Endodermal cell (in vitro differentiated cells): ENCODE measurements at regions not wholly inside any gene's neighbourhood (a gene's known extent, or its start where the extent isn't known, plus 50 kb on each side); places are given as distances from the start of the nearest gene placed in this dataset.

Experiments used
- DNase-seq: peaks from one replicate; pipeline ENCODE4 v3.0.0-alpha.2; 2017
- H3K27ac ChIP-seq: 2 replicates; pipeline ENCODE4 v1.5.1; 2013; ENCODE audit warnings: mild to moderate bottlenecking, low read depth, low read length, moderate library complexity
- H3K27me3 ChIP-seq: 2 replicates; pipeline ENCODE4 v1.6.1; 2013; ENCODE audit warnings: mild to moderate bottlenecking, low read length, moderate library complexity; ENCODE audit not compliant: insufficient read depth, control insufficient read depth, poor library complexity, severe bottlenecking
- H3K36me3 ChIP-seq: 2 replicates; pipeline ENCODE4 v1.7.0; 2013; ENCODE audit warnings: mild to moderate bottlenecking, low read length, moderate library complexity; ENCODE audit not compliant: control insufficient read depth, insufficient read depth
- H3K4me1 ChIP-seq: one replicate; pipeline ENCODE4 v1.7.0; 2013; ENCODE audit warnings: low read length; ENCODE audit not compliant: control insufficient read depth, insufficient read depth
- H3K4me3 ChIP-seq: 2 replicates; pipeline ENCODE4 v1.5.1; 2013; ENCODE audit warnings: mild to moderate bottlenecking, low read length, moderate library complexity
- H3K9ac ChIP-seq: 2 replicates; pipeline ENCODE4 v1.6.1; 2013; ENCODE audit warnings: mild to moderate bottlenecking, low read length, moderate library complexity; ENCODE audit not compliant: poor library complexity, severe bottlenecking; ENCODE audit errors: extremely low read depth
- H3K9me3 ChIP-seq: 2 replicates; pipeline ENCODE4 v1.6.1; 2013; ENCODE audit warnings: mild to moderate bottlenecking, low read length, moderate library complexity; ENCODE audit not compliant: control insufficient read depth
- H3K27ac Mint-ChIP-seq: 2 replicates; pipeline ENCODE4 v1.8.0; 2020; ENCODE audit warnings: mixed read lengths
- H3K27me3 Mint-ChIP-seq: 2 replicates; pipeline ENCODE4 v1.8.0; 2021; ENCODE audit warnings: mild to moderate bottlenecking, mixed read lengths; ENCODE audit not compliant: insufficient read depth
- H3K36me3 Mint-ChIP-seq: 2 replicates; pipeline ENCODE4 v1.8.0; 2020; ENCODE audit warnings: low read depth, mixed read lengths
- H3K4me1 Mint-ChIP-seq: 2 replicates; pipeline ENCODE4 v1.8.0; 2020; ENCODE audit warnings: mixed read lengths
- H3K4me3 Mint-ChIP-seq: 2 replicates; pipeline ENCODE4 v1.8.0; 2020; ENCODE audit warnings: mild to moderate bottlenecking, moderate library complexity, mixed read lengths
- H3K9me3 Mint-ChIP-seq: 2 replicates; pipeline ENCODE4 v1.8.0; 2020; ENCODE audit warnings: mild to moderate bottlenecking, mixed read lengths
- CTCF ChIP-seq: fragments of 200-600 bp; sonication (generic); conservative IDR thresholded peaks from 2 replicates; pipeline ENCODE4 v1.5.0; 2021; ENCODE audit warnings: antibody characterized with exemption, mild to moderate bottlenecking
- WGBS, 2 experiments: methylation state at CpG; one replicate each; pipeline versions ENCODE4 v1.1.5 to v1.1.7; 2013; ENCODE audit warnings: missing lambda C conversion rate in 2 of 2, mixed read lengths in 1 of 2; ENCODE audit not compliant: insufficient coverage in 1 of 2, insufficient read length in 1 of 2; 5-methylcytosine and 5-hydroxymethylcytosine counted together

DNA sequence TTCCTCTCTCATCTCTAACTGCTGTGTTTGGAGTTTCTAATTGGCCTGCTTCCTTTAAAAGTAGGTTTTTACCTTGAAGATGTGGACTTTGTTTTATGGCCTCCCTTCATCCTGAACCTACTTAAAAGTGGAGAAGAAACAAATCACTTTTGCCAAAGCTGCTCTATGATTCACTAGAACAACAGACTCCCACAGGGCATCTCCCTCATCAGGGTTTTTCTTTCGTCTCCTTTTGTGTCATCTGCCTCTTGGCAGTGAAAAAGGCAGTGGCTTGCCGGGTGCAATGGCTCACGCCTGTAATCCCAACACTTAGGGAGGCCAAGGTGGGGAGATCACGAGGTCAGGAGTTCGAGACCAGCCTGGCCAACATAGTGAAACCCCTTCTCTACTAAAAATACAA, 186.6 kb upstream of the MTNR1B start:
- no peak for DNase-seq
- Histone ChIP-seq H3K27ac (no peak overlapping the region), H3K9me3 (no peaks in the 10 kb centered on the region), H3K4me3 (no peak overlapping the region), H3K4me1 (no peaks in the 10 kb centered on the region), H3K27me3 (no peaks in the 10 kb centered on the region), H3K9ac (no peak overlapping the region), H3K36me3 (no peaks in the 10 kb centered on the region)
- peaks cover 13% of the 10 kb centered on the region for H3K4me1 Mint-ChIP-seq
- no peaks in the 10 kb centered on the region for H3K9me3 Mint-ChIP-seq
- peaks cover 1% of the 10 kb centered on the region for H3K27me3 Mint-ChIP-seq
- H3K27ac Mint-ChIP-seq: no peak overlapping the region
- no peak for TF ChIP-seq CTCF
- no peaks in the 10 kb centered on the region for H3K36me3 Mint-ChIP-seq
- H3K4me3 Mint-ChIP-seq: no peak overlapping the region
- WGBS, 2 experiments: 92 to 95% methylated on average over 3 to 5 of the region's 5 CpGs

- no peak overlapping the region for H3K27ac ChIP-seq
- no peaks in the 10 kb centered on the region for H3K36me3 ChIP-seq
- Mint-ChIP-seq H3K27ac (no peak overlapping the region), H3K4me3 (no peak overlapping the region), H3K36me3 (no peaks in the 10 kb centered on the region), H3K9me3 (no peaks in the 10 kb centered on the region), H3K4me1 (peaks cover 5% of the 10 kb centered on the region), H3K27me3 (peaks cover 1% of the 10 kb centered on the region)
- 86 to 92% methylated on average over 2 to 6 of the region's 6 CpGs for WGBS, 2 experiments
- no peak for DNase-seq
- no peaks in the 10 kb centered on the region for H3K9me3 ChIP-seq
- no peaks in the 10 kb centered on the region for H3K27me3 ChIP-seq
- H3K4me1 ChIP-seq: no peaks in the 10 kb centered on the region
- no peak overlapping the region for H3K9ac ChIP-seq
- no peak for TF ChIP-seq CTCF
- no peak overlapping the region for H3K4me3 ChIP-seq
These were observed 185.1 kb upstream of the MTNR1B start for GRCh38 chr11:92784331-92784730.

GRCh38 chr11:92787638-92788037, 181.8 kb upstream of the MTNR1B start:
- Mint-ChIP-seq H3K27ac (no peak overlapping the region), H3K9me3 (no peaks in the 10 kb centered on the region), H3K36me3 (peaks cover 9% of the 10 kb centered on the region)

More at GRCh38 chr11:92787638-92788037, 181.8 kb upstream of the MTNR1B start:
- Histone ChIP-seq H3K27me3 (no peaks in the 10 kb centered on the region), H3K27ac (no peak overlapping the region), H3K9ac (no peak overlapping the region), H3K4me3 (no peak overlapping the region), H3K36me3 (peaks cover 27% of the 10 kb centered on the region), H3K4me1 (peaks cover 2% of the 10 kb centered on the region), H3K9me3 (peaks cover 7% of the 10 kb centered on the region)
- WGBS, 2 experiments: 91 to 100% methylated on average over 1 to 2 of the region's 2 CpGs
- no peak for TF ChIP-seq CTCF
- no peak for DNase-seq
- Mint-ChIP-seq H3K4me3 (no peak overlapping the region), H3K27me3 (no peaks in the 10 kb centered on the region), H3K4me1 (peaks cover 9% of the 10 kb centered on the region)
